Naive B cell (primary cell): ENCODE measurements at regions not wholly inside any gene's neighbourhood (a gene's known extent, or its start where the extent isn't known, plus 50 kb on each side); places are given as distances from the start of the nearest gene placed in this dataset.
"Not testable (repeated sequence)": the region's sequence is repeated elsewhere in the genome, so short reads cannot be mapped to it uniquely, and the experiment has no call there.

ENCODE experiments used
- ATAC-seq, 2 donors: fragments of 150-1000 bp; cut with Tn5 transposase; 2 replicates each; pipeline ENCODE4 v1.10.0; 2021; ENCODE audit warnings: low read depth in 2 of 2, mild to moderate bottlenecking in 2 of 2, moderate library complexity in 2 of 2
- DNase-seq: peaks from one replicate; pipeline ENCODE4 v3.0.0; 2022
- H3K27ac Mint-ChIP-seq, 6 donors: one replicate each; pipeline ENCODE4 v1.8.0; 2020 to 2022; ENCODE audit warnings: mild to moderate bottlenecking in 6 of 6, mixed read lengths in 6 of 6, moderate library complexity in 5 of 6, inconsistent platforms in 2 of 6
- H3K27me3 Mint-ChIP-seq, 3 donors: one replicate each; pipeline ENCODE4 v1.8.0; 2021 to 2022; ENCODE audit warnings: mixed read lengths in 3 of 3, mild to moderate bottlenecking in 1 of 3
- H3K36me3 Mint-ChIP-seq, 2 donors: one replicate each; pipeline ENCODE4 v1.8.0; 2020 to 2022; ENCODE audit warnings: mixed read lengths in 2 of 2, inconsistent platforms in 1 of 2, mild to moderate bottlenecking in 1 of 2
- H3K4me1 Mint-ChIP-seq, 3 donors: one replicate each; pipeline ENCODE4 v1.8.0; 2020 to 2022; ENCODE audit warnings: mixed read lengths in 3 of 3, inconsistent platforms in 1 of 3, mild to moderate bottlenecking in 1 of 3, moderate library complexity in 1 of 3
- H3K4me3 Mint-ChIP-seq, 8 donors: one replicate each; pipeline ENCODE4 v1.8.0; 2020 to 2022; ENCODE audit warnings: mild to moderate bottlenecking in 8 of 8, mixed read lengths in 8 of 8, moderate library complexity in 8 of 8, inconsistent platforms in 2 of 8
- H3K9me3 Mint-ChIP-seq, 7 donors: one replicate each; pipeline ENCODE4 v1.8.0; 2020 to 2022; ENCODE audit warnings: mixed read lengths in 7 of 7, mild to moderate bottlenecking in 5 of 7, inconsistent platforms in 2 of 7, moderate library complexity in 1 of 7

DNA sequence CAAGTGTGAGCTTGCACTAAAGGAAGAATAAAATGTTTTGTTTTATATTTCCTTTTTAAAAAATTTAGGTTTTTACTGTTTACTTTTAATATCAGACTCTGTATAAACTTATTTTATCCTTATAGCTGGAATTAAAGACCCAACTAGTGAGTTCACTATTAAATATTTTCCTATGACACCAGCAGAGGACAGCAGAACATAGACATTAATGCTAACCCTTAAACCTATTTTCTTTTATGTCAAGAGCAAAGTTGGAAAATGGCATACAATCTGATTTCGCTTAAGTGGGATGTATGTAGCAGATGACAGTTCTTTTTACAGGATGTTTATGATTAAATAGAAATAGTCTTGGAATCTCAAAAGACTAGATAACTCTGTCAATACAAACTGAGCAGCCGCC lies 188.2 kb upstream of the XIRP2 start:
- Mint-ChIP-seq H3K27ac (no peak overlapping the region), H3K4me3 (no peak overlapping the region), H3K4me1 (no peaks in the 10 kb centered on the region), H3K27me3 (peaks cover 0 to 6% (median 0%) of the 10 kb centered on the region in 3 donors), H3K36me3 (no peaks in the 10 kb centered on the region), H3K9me3 (no peaks in the 10 kb centered on the region)
- DNase-seq (no peak), ATAC-seq (no peak)

DNA sequence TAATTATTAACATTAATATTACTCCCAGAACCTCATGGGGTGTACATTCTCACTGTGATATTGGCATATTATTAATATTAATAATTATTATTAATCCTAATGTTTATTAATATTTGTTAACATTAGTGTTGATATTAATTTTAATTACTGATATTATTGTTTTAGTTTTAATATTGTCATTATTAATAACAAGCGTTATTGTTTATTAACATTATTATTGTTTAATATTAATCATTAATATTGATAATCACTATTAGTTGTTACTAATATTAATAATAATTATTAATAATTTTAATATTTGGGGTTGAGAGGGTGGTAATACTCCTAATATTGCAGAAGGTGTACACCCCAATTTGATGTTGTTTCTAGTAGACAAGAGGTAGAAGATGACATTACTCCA lies 193.1 kb upstream of the XIRP2 start:
- ATAC-seq (no peak), DNase-seq (no peak)
- Mint-ChIP-seq H3K27me3 (peaks cover 0 to 6% (median 0%) of the 10 kb centered on the region in 3 donors), H3K4me3 (no peak overlapping the region), H3K27ac (no peak overlapping the region), H3K4me1 (no peaks in the 10 kb centered on the region), H3K36me3 (no peaks in the 10 kb centered on the region), H3K9me3 (peaks cover 0 to 18% (median 12%) of the 10 kb centered on the region in 7 donors)

DNA sequence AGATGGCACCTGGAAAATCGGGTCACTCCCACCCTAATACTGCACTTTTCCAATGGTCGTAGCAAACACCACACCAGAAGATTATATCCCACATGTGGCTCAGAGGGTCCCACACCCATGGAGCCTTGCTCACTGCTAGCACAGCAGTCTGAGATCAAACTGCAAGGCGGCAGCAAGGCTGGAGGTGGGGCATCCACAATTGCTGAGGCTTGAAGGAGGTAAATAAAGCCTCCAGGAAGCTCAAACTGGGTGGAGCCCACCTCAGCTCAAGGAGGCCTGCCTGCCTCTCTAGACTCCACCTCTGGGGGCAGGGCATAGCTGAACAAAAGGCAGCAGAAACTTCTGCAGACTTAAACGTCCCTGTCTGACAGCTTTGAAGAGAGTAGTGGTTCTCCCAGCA lies 192.0 kb upstream of the SCN7A start:
- not testable (repeated sequence) for H3K36me3 Mint-ChIP-seq, H3K4me1 Mint-ChIP-seq, DNase-seq, ATAC-seq, H3K4me3 Mint-ChIP-seq, H3K27me3 Mint-ChIP-seq, H3K27ac Mint-ChIP-seq
- H3K9me3 Mint-ChIP-seq: peaks cover 0 to 18% (median 2%) of the 10 kb centered on the region in 7 donors

DNA sequence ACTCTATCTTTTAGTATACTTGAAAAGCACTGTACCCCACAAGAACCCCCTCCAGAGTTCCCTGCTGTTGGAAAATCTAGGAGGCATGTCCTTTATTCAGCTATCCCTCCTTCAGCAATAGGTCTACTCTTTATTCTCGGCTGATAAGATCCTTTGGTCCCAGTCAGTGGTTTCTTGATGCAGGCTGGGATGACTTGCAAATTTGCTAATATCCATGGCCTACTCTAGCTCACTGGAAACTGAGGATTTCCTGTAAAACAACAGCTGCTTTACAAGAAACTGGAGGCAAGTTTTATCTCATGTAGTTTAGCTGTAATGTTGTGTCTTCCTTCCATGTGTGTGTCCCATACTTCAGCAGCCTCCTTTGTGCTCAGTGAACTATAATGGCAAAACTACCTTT lies 183.9 kb upstream of the SCN7A start:
- ATAC-seq: no peak
- H3K36me3 Mint-ChIP-seq: no peaks in the 10 kb centered on the region
- H3K4me3 Mint-ChIP-seq: no peak overlapping the region
- H3K27ac Mint-ChIP-seq: no peak overlapping the region
- H3K9me3 Mint-ChIP-seq: peaks cover 0 to 1% (median 0%) of the 10 kb centered on the region in 7 donors
- DNase-seq: no peak
- no peaks in the 10 kb centered on the region for H3K4me1 Mint-ChIP-seq
- no peaks in the 10 kb centered on the region for H3K27me3 Mint-ChIP-seq

DNA sequence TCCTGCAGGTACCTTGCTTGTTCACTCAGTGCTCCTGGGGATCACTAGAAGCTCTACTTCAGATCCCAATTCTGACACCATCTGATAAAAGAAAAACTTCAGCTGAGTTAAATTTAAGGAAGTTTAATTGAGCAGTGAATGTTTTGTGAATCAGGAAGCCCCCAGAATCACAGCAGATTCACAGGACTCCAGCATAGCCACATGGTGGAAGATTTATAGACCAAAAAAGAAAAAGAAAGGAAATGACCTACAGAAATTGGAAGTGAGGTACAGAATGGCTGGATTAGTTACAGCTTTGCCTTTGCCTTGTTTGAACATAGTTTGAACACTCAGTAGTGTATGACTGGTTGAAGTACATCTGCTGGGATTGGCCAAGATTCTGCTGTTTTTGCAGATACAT lies 182.7 kb upstream of the SCN7A start:
- DNase-seq (no peak), ATAC-seq (no peak)
- H3K4me3 Mint-ChIP-seq: no peak overlapping the region
- H3K27ac Mint-ChIP-seq: no peak overlapping the region
- H3K9me3 Mint-ChIP-seq: peaks cover 0 to 2% (median 0%) of the 10 kb centered on the region in 7 donors
- H3K4me1 Mint-ChIP-seq: no peaks in the 10 kb centered on the region
- H3K36me3 Mint-ChIP-seq: no peaks in the 10 kb centered on the region
- no peaks in the 10 kb centered on the region for H3K27me3 Mint-ChIP-seq

DNA sequence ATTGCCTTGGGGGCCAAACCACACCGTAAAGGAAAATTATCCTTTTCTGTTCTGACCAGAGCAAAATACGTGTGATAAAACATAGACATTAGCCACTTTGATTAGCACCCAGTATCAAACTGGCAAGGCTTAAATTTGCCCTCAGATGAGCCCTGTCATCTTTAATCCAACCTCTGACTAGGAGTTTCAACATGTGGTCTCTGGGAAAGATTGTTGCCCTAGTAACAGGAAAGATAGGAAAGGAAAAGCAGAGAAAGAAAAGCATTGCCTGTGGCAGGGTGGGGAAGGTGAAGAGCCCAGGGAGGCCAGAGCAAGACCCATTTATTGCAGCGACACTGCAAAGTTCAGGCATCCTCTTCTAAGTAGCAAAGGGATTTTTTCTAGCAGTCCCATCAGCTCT lies 181.5 kb upstream of the SCN7A start:
- peaks cover 0 to 2% (median 0%) of the 10 kb centered on the region in 7 donors for H3K9me3 Mint-ChIP-seq
- DNase-seq: no peak
- H3K36me3 Mint-ChIP-seq: no peaks in the 10 kb centered on the region

DNA sequence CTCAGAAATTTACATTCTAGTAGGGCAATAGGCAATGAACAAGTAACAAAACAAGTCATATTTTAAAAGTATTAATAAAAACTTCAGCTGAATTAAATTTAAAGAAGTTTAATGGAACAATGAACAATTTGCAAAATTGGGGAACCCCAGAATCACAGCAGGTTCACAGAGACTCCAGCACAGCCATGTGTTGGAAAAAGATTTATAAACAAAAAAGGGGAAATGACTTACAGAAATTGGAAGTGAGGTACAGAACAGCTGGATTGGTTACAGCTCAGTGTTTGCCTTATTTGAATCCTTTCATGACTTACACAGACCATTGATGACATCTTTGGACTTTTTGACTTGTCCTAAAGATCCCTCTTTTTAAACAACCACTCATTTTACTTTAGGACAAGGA lies 179.9 kb upstream of the SCN7A start:
- ATAC-seq: no peak

More for the DNA sequence above, 181.5 kb upstream of the SCN7A start:
- Mint-ChIP-seq H3K27ac (no peak overlapping the region), H3K4me3 (no peak overlapping the region), H3K4me1 (no peaks in the 10 kb centered on the region), H3K27me3 (no peaks in the 10 kb centered on the region)
- no peak for ATAC-seq

DNA sequence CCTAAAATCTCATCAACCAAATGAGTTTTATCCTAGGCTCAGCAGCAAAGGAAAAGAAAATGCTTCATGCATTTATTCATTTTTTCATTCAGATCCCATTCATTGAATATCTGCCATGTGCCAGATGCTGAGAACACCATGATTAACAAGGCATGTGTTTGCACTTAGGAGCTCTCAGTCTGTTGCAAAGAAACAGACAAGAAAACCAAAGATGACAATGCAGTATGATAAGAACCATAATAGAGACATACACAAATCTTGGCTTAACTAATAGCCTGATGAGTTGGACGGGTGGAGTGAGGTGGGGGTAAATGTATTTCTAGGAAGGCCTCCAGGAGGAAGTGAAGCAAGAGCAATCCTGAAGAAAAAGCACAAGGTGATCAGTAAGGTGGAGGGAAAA lies 177.8 kb upstream of the SCN7A start:
- DNase-seq (no peak), ATAC-seq (no peak)
- no peak overlapping the region for H3K27ac Mint-ChIP-seq
- H3K36me3 Mint-ChIP-seq: no peaks in the 10 kb centered on the region
- H3K4me1 Mint-ChIP-seq: no peaks in the 10 kb centered on the region
- no peak overlapping the region for H3K4me3 Mint-ChIP-seq
- no peaks in the 10 kb centered on the region for H3K27me3 Mint-ChIP-seq
- H3K9me3 Mint-ChIP-seq: peaks cover 0 to 2% (median 0%) of the 10 kb centered on the region in 7 donors

More for the DNA sequence above, 179.9 kb upstream of the SCN7A start:
- Mint-ChIP-seq H3K27me3 (no peaks in the 10 kb centered on the region), H3K4me3 (no peak overlapping the region), H3K27ac (no peak overlapping the region), H3K9me3 (peaks cover 0 to 2% (median 0%) of the 10 kb centered on the region in 7 donors), H3K36me3 (no peaks in the 10 kb centered on the region), H3K4me1 (no peaks in the 10 kb centered on the region)
- DNase-seq: no peak

DNA sequence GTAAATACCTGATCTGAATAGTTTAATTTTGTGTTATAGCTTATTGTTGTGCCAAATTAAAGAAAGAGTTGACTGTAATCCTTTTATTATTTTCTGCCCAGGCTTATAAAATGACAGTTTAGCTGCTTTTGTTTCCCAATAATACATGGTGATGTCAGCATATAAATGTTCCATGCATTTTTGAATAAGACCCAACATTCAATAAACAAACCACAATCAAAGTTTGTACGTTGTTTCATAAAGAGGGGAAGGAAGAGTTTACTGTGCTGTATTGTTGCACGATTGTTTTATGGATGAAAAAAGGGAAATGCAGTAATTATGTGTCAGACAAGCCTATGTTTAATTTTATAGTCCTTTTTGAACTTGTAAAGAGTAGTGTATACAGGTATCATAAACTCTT lies 177.2 kb upstream of the SCN7A start:
- Mint-ChIP-seq H3K27ac (no peak overlapping the region), H3K27me3 (no peaks in the 10 kb centered on the region), H3K36me3 (no peaks in the 10 kb centered on the region), H3K9me3 (peaks cover 0 to 2% (median 0%) of the 10 kb centered on the region in 7 donors), H3K4me3 (no peak overlapping the region), H3K4me1 (no peaks in the 10 kb centered on the region)
- DNase-seq (no peak), ATAC-seq (no peak)

DNA sequence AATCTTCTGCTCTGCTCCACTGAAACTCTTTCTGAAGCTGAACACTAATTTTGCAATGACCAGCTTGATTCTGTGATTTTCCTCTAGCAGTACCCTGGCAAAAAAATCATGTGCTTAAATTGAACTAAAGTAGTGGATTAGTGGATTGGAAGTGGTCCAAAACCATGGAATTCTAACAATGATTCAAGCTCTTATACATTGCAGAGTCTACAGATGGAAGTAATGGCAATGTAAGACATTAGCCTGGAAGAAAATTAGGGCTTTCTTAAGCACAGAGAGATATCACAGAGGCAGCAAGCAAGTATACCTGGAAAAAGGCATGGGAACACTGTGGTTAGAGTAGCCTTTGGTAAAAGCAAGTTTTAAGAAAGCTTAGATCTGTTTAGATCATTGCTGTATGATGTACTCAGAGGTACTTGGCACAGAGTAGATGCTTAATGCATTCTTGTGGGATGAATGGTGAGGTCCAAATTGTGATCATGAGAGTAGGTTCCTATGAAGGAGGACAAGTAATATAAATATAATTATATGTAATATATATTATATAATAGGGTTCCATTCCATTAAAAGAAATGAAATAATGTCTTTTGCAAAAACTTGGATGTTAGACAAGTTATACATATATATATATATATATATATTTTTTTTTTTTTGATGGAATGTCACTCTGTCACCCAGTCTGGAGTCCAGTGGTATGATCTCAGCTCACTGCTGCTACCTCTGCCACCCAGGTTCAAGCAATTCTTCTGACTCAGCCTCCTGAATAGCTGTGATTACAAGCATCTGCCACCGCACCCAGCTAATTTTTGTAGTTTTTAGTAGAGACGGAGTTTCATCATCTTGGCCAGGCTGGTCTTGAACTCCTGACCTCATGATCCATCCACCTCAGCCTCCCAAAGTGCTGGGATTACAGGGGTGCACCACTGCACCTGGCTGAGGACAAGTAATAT lies 172.2 kb upstream of the SCN7A start:
- H3K9me3 Mint-ChIP-seq: peaks cover 0 to 3% (median 0%) of the 10 kb centered on the region in 7 donors
- H3K27me3 Mint-ChIP-seq: no peaks in the 10 kb centered on the region
- no peaks in the 10 kb centered on the region for H3K36me3 Mint-ChIP-seq
- no peak for ATAC-seq
- no peak overlapping the region for H3K27ac Mint-ChIP-seq
- DNase-seq: no peak
- no peaks in the 10 kb centered on the region for H3K4me1 Mint-ChIP-seq
- no peak overlapping the region for H3K4me3 Mint-ChIP-seq

DNA sequence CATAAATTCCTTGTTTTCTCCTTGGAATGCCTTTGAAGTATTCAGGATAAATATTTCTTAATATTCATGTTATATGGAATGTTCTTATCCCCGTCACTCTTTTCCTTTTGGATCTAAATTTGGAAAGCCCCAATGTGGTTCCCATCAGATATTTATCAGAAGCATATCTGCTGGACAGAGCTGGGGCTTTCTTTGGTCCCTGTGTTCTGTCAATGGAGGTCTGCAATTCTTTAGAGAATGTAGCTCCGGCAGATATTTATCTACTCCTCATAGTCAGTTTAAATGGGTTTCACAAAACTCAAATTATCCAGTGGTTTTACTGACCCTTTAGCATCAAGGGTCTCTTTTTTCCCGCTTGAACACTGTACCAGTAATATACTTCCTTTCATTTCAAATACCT lies 167.8 kb upstream of the SCN7A start:
- ATAC-seq: no peak
- no peak for DNase-seq
- H3K4me1 Mint-ChIP-seq: no peaks in the 10 kb centered on the region
- H3K36me3 Mint-ChIP-seq: no peaks in the 10 kb centered on the region
- H3K9me3 Mint-ChIP-seq: peaks cover 0 to 3% (median 0%) of the 10 kb centered on the region in 7 donors
- no peaks in the 10 kb centered on the region for H3K27me3 Mint-ChIP-seq
- H3K27ac Mint-ChIP-seq: no peak overlapping the region
- H3K4me3 Mint-ChIP-seq: no peak overlapping the region

DNA sequence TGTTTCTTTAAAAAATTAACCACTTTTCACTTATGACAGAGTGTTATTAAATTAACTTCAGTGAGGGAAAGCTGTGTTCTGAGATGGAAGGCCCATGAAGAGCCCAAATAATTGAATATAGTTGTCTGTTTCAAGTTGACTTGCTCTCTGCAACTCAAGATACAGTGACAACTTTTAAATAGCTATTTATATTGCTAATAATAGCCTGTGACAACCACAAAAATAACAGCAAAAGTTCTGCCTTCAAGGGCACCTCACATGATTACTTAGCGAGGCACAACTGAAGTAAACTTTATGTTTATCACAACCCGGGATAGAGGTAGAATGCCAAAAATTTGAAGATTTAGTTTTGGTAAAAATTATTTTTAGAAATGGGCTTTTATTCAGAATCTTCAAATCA lies 167.3 kb upstream of the SCN7A start:
- H3K4me1 Mint-ChIP-seq: no peaks in the 10 kb centered on the region
- DNase-seq: no peak
- no peak for ATAC-seq
- no peaks in the 10 kb centered on the region for H3K36me3 Mint-ChIP-seq
- H3K27ac Mint-ChIP-seq: no peak overlapping the region
- H3K9me3 Mint-ChIP-seq: peaks cover 0 to 3% (median 0%) of the 10 kb centered on the region in 7 donors
- no peak overlapping the region for H3K4me3 Mint-ChIP-seq
- no peaks in the 10 kb centered on the region for H3K27me3 Mint-ChIP-seq

DNA sequence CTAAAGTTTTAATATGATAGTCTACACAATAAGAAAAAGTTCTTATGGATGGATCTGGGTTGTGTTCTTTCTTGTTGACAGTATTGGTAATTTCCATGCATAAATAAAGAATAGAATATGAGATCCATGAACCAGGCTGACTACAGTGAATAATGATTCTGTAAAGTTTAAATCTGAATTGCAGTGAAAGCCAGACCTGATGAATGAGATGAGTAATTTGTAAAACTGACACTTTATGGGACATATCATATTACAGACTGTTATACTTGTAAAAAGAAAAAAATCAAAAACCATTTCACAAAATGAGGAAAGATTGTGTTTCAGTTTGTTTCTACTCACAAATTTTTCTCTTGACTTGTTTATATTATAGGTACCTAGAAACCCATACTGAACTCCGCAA lies 164.9 kb upstream of the SCN7A start:
- Mint-ChIP-seq H3K4me1 (no peaks in the 10 kb centered on the region), H3K4me3 (no peak overlapping the region), H3K27me3 (no peaks in the 10 kb centered on the region), H3K9me3 (peaks cover 0 to 3% (median 0%) of the 10 kb centered on the region in 7 donors), H3K27ac (no peak overlapping the region), H3K36me3 (no peaks in the 10 kb centered on the region)
- DNase-seq: no peak
- no peak for ATAC-seq

DNA sequence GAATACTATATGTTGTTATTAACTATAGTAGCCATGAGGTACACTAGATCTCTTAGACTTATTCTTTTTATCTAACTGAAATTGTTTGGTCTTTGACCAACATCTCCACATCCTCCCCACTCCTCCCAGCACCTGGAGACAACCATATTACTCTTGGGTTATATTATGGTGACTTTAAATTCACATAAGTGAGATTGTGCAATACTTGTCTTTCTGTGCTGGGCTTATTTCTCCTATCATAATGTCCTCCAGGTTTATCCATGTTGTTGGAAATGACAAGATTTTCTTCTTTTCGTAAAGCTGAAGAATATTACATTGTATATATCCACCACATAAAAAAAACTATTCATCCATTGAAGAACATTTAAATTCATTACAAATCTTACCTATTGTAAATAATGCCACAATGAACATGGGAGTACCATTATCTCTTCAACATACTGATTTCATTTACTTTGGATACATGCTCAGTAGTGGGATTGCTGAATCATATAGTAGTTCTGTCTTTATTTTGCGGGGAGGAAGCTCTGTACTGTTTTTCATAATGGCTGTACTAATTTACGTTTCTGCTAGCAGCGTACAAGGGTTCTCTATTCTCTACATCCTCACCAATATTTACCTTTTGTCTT lies 159.2 kb upstream of the SCN7A start:
- Mint-ChIP-seq H3K9me3 (peaks cover 0 to 2% (median 0%) of the 10 kb centered on the region in 7 donors), H3K4me1 (no peaks in the 10 kb centered on the region), H3K27me3 (no peaks in the 10 kb centered on the region), H3K4me3 (no peak overlapping the region), H3K27ac (no peak overlapping the region), H3K36me3 (no peaks in the 10 kb centered on the region)
- ATAC-seq (no peak), DNase-seq (no peak)
